GM18508 (cell line): ENCODE measurements at regions not wholly inside any gene's neighbourhood (a gene's known extent, or its start where the extent isn't known, plus 50 kb on each side); places are given as distances from the start of the nearest gene placed in this dataset.

Experiments
- ATAC-seq: cut with Tn5 transposase; IDR thresholded peaks from one replicate; pipeline ENCODE4 v1.9.1; 2021; ENCODE audit warnings: moderate number of reproducible peaks; ENCODE audit not compliant: insufficient read depth, unreplicated experiment

DNA sequence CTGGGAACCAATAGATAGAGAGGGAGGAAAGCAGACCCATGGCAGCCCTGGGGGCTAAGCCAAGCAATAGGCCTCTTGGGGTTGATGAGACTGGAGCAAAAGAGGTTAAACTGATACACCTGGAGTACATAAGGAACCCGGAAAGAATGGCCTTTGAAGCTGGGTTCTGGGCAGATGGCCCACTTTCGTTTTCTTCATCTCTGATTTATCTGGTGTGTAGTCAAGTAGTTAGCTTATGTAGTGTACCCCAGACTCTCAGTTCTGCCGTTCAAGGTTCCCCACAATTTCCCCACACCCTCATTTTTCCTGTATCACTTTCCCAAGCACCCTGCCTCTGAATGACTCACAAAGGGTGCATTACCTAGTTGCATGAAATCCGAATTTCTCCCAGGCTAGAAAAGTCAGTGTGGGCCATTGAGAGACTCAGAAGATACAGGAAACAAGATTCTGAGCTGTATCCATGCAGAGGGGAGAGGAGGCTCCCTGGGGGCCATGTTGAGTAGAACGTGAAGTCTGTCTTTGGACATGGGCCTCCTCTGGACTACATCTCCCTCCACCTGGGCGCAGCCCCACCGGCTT is 235.0 kb downstream of the LOXHD1 start:
- no peak for ATAC-seq

DNA sequence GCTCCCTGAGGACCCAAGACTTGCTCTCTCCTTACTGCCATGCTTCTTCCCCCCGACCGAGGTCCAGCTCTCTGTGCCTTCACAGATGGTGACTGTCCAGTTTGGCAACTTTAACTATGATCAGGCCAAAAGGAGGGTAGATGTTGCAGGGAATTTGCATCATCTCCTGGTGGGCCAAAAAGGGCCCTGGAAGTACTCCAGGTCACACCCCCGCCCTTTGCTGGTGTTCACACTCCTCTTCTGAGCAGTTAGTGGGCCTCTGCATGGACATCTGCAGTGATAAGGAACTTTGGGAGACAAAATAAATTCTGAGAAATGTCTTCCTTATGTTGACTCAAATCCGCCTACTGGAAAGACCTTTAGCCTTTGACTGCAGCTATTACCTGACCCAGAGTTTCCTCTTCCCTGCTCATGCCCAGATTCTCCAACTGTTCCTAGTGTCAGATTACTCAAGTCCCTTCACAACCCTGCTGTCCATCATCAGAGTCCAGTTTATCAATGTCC is 234.4 kb downstream of the LOXHD1 start:
- no peak for ATAC-seq

DNA sequence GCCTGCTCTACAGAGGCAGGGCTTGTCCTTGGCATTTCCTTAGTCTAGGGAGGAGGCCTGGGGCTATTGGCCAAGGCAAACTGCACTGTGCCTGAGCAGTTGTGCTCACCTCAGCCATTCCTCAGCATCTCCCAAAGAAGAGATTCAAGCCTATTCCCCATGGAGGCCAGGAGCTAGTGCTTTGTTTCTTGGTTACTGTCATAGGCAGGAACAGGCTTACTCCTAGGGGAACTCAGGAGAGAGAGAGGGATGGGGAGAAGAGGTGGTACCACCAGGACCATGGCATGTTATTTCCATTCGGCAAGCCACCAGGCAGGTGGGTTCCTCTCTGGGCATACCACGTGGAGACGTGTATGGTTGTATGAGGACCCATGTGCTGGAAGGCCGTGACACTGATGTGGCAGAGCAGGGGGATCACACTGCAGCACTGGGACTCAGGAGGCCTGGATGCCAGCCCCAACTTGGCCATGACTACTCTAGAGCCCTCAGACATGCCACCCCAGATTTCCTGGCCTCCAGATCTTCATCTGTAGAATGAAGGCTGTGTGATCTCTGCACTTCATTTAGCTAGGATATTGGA is 233.7 kb downstream of the LOXHD1 start:
- no peak for ATAC-seq

DNA sequence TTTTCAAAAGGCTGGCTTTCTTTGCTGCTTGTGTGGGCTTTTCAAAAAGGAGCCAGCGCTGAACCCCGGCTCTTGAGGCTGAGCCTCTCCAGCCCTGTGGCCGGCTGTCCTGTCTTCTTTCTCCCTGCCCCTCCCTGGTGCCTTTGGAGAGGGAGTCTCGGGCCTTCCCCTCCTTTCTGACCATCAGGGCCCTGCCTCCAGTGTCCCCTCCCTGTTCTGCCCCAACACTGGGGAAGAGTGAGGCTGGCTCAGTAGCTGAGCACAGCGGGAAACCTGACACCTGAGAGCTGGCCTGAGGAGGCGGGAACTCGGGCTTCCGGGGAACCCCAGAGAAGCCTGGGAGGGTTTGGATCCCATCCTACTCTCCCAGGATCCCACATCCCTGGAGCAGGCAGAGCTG is 232.1 kb downstream of the LOXHD1 start:
- ATAC-seq = no peak

DNA sequence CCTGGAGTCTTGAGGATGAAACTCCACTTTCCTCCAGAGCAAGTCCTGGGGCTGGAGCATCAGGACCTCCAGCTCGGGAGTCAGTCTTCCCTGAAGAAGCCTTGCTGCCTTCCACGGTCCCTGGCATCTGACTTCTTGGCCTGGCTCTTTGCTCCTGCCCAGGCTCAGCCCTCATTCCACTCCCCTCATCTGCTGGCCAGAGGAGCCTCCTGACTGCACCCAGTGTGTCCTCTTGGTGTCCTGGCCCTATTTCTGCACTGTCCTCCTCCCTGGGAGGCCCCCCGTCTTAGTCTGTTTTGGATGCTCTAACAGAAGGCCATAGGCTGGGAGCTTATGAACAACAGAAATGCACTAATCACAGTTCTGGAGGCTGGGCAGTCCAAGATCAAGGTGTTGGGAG is 231.5 kb downstream of the LOXHD1 start:
- ATAC-seq = no peak

DNA sequence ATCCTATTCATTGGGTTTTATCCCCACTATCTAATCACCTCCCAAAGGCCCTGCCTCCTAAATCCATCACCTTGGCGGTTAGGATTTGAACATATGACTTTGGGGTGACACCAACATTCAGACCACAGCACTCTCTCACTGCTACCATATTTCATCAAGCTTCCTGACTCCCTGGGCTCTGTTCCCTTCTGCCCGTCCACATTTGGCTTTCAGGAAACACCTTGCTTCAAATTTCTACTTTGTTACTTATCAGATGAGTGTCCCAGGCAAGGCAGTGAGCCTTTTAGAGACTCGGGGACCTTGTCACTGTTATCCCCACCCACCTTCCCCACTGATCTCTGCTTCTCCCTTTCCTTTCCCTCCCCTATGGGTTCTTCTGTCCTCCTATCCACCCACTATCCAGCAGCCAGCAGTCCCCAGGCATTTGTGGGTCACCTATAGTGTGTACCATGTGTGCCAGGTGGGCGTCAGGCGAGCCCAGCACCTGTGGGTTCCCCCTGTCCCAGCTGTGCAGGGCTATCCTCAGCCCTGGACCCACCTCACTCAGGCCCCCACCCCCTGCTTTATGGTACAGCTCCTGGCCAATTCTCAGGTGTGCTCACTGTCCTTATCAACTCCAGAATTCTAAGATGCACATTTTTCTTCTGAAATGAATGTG is 230.9 kb downstream of the LOXHD1 start:
- no peak for ATAC-seq

DNA sequence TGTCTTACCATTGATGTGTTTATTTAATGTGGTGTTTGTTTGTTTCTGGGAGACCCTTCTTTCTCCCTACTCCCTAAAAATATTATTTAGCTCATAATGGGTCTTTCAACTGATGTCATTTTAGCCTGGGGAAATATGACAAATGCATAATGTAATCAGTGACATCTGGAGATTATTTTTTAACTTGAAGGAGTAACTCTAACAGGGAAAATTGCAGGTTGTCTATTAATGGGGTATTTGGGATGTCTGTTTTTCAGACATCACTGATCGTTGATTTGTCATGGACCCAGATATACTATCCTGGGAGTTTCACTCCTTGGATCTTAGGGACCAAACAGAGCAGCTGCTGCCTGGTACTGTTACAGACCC is 230.4 kb downstream of the LOXHD1 start:
- no peak for ATAC-seq
